SK-N-SH (cell line): ENCODE measurements at regions not wholly inside any gene's neighbourhood (a gene's known extent, or its start where the extent isn't known, plus 50 kb on each side); places are given as distances from the start of the nearest gene placed in this dataset.

Source experiments
- CTCF ChIA-PET: fragments of 300-600, 350-600 bp; formaldehyde crosslinking; extraction: SDS; loops from one replicate; lab custom pipeline; 2021; lab: Yijun Ruan, JAX
- POLR2A ChIA-PET: fragments of 350-600 bp; sonication (Branson Sonifier 250); formaldehyde crosslinking; extraction: SDS; loops from one replicate; lab custom pipeline; 2020; ENCODE audit warnings: antibody characterized with exemption, inconsistent platforms; lab: Yijun Ruan, JAX
- DNase-seq: peaks from one replicate; pipeline ENCODE4 v3.0.0; 2012
- H2AFZ ChIP-seq: fragments of 200-600 bp; sonication (generic); 2 replicates; pipeline ENCODE4 v1.8.1; 2016; ENCODE audit warnings: antibody characterized with exemption, mild to moderate bottlenecking, low read depth
- H3F3A ChIP-seq: fragments of 200-600 bp; sonication (generic); replicated peaks from 2 replicates; pipeline ENCODE3; 2016; ENCODE audit warnings: antibody characterized with exemption, mild to moderate bottlenecking; ENCODE audit not compliant: insufficient read depth
- H3K27ac ChIP-seq, 2 experiments: fragments of 200-500 bp in 1 of 2; fragments of 200-600 bp in 1 of 2; sonication (Bioruptor generic) in 1 of 2; sonication (generic), shearing (Covaris generic) in 1 of 2; 2 replicates each; pipeline versions ENCODE4 v1.5.1 to v1.6.1; 2014 to 2016; ENCODE audit warnings: low read depth in 2 of 2, inconsistent platforms in 1 of 2, low read length in 1 of 2, mild to moderate bottlenecking in 1 of 2, mixed read lengths in 1 of 2
- H3K27me3 ChIP-seq: fragments of 200-600 bp; sonication (generic), shearing (Covaris generic); 2 replicates; pipeline ENCODE4 v1.6.1; 2016; ENCODE audit warnings: mixed run types; ENCODE audit not compliant: insufficient read depth
- H3K36me3 ChIP-seq, 2 experiments: fragments of 200-500 bp in 1 of 2; fragments of 200-600 bp in 1 of 2; sonication (Bioruptor generic) in 1 of 2; sonication (generic) in 1 of 2; replicated peaks in 1 of 2; 2 replicates each; pipeline versions ENCODE3 to v1.5.1; 2014 to 2016; ENCODE audit warnings: low read length in 1 of 2, mild to moderate bottlenecking in 1 of 2; ENCODE audit not compliant: insufficient read depth in 2 of 2, control insufficient read depth in 1 of 2
- H3K4me1 ChIP-seq, 2 experiments: fragments of 200-500 bp in 1 of 2; fragments of 200-600 bp in 1 of 2; sonication (Bioruptor generic) in 1 of 2; sonication (generic), shearing (Covaris generic) in 1 of 2; 2 replicates each; pipeline versions ENCODE4 v1.5.1 to v1.6.1; 2014 to 2016; ENCODE audit warnings: low read depth in 1 of 2, low read length in 1 of 2, mixed run types in 1 of 2; ENCODE audit not compliant: insufficient read depth in 2 of 2, control insufficient read depth in 1 of 2
- H3K4me2 ChIP-seq: fragments of 200-600 bp; sonication (generic), shearing (Covaris generic); 2 replicates; pipeline ENCODE4 v1.6.1; 2017; ENCODE audit warnings: mixed run types
- H3K4me3 ChIP-seq, 2 experiments: fragments of 200-500 bp in 1 of 2; fragments of 200-600 bp in 1 of 2; sonication (Bioruptor generic) in 1 of 2; sonication (generic), shearing (Covaris generic) in 1 of 2; 2 replicates each; pipeline versions ENCODE4 v1.5.1 to v1.8.1; 2014 to 2016; ENCODE audit warnings: low read depth in 2 of 2, inconsistent platforms in 1 of 2, low read length in 1 of 2, mild to moderate bottlenecking in 1 of 2, mixed read lengths in 1 of 2, moderate library complexity in 1 of 2
- H3K79me2 ChIP-seq: fragments of 200-600 bp; sonication (generic); 2 replicates; pipeline ENCODE4 v1.8.1; 2017; ENCODE audit warnings: mild to moderate bottlenecking; ENCODE audit not compliant: insufficient read depth
- H3K9ac ChIP-seq: fragments of 200-600 bp; sonication (generic); 2 replicates; pipeline ENCODE4 v1.6.1; 2017; ENCODE audit warnings: mixed run types
- H3K9me2 ChIP-seq: fragments of 200-600 bp; sonication (generic); 2 replicates; pipeline ENCODE4 v1.6.1; 2017; ENCODE audit warnings: mixed run types
- H3K9me3 ChIP-seq: fragments of 200-600 bp; sonication (generic); 2 replicates; pipeline ENCODE4 v1.6.1; 2017; ENCODE audit warnings: mixed run types, mild to moderate bottlenecking, moderate library complexity
- H4K20me1 ChIP-seq: fragments of 200-600 bp; sonication (generic); 2 replicates; pipeline ENCODE4 v1.6.1; 2017; ENCODE audit warnings: mild to moderate bottlenecking, mixed run types; ENCODE audit not compliant: insufficient read depth
- CHD2 ChIP-seq: fragments of 150-350 bp; IDR thresholded peaks from 2 replicates; pipeline ENCODE4 v1.6.1; 2018; ENCODE audit warnings: low read length; ENCODE audit not compliant: partially characterized antibody
- ELF1 ChIP-seq: IDR thresholded peaks from 2 replicates; pipeline ENCODE4 v1.4.0; 2012
- EZH2phosphoT487 ChIP-seq: fragments of 200-600 bp; sonication (generic); IDR thresholded peaks from 2 replicates; pipeline ENCODE4 v1.6.1; 2017; ENCODE audit warnings: low read depth, mixed run types, mild to moderate bottlenecking, antibody characterized with exemption, moderate library complexity, borderline replicate concordance
- FOXJ3 ChIP-seq: sonication (generic); formaldehyde crosslinking; IDR thresholded peaks from 2 replicates; pipeline ENCODE4 v1.5.1; 2020; ENCODE audit warnings: mild to moderate bottlenecking, missing genetic modification reagents
- FOXM1 ChIP-seq: IDR thresholded peaks from 2 replicates; pipeline ENCODE4 v1.4.0; 2012; ENCODE audit warnings: low read depth, mild to moderate bottlenecking
- IRF3 ChIP-seq: fragments of 150-350 bp; IDR thresholded peaks from 2 replicates; pipeline ENCODE4 v1.6.1; 2016; ENCODE audit warnings: mild to moderate bottlenecking, low read depth, low read length
- JUND ChIP-seq: IDR thresholded peaks from 2 replicates; pipeline ENCODE4 v1.4.0; 2012
- MEF2A ChIP-seq: IDR thresholded peaks from 2 replicates; pipeline ENCODE4 v1.4.0; 2012; ENCODE audit warnings: low read depth, borderline replicate concordance
- MXI1 ChIP-seq: IDR thresholded peaks from 2 replicates; pipeline ENCODE4 v1.6.1; 2012; ENCODE audit warnings: mild to moderate bottlenecking, low read depth, low read length, improper control_type of control experiment
- NFIC ChIP-seq: IDR thresholded peaks from 2 replicates; pipeline ENCODE4 v1.4.0; 2012; ENCODE audit warnings: borderline replicate concordance
- NRF1 ChIP-seq: IDR thresholded peaks from 2 replicates; pipeline ENCODE4 v1.6.1; 2012; ENCODE audit warnings: low read depth, mild to moderate bottlenecking, low read length
- RAD21 ChIP-seq: IDR thresholded peaks from 2 replicates; pipeline ENCODE4 v1.6.1; 2012; ENCODE audit warnings: mild to moderate bottlenecking, low read length
- REST ChIP-seq: IDR thresholded peaks from 2 replicates; pipeline ENCODE4 v1.6.1; 2012; ENCODE audit warnings: mild to moderate bottlenecking, low read depth, low read length, moderate library complexity
- RXRA ChIP-seq: IDR thresholded peaks from 2 replicates; pipeline ENCODE4 v1.4.0; 2012; ENCODE audit warnings: low read depth, mild to moderate bottlenecking, borderline replicate concordance
- TAF1 ChIP-seq: IDR thresholded peaks from 2 replicates; pipeline ENCODE4 v1.6.1; 2012; ENCODE audit warnings: low read depth, mild to moderate bottlenecking, low read length, moderate library complexity, borderline replicate concordance
- TEAD4 ChIP-seq: IDR thresholded peaks from 2 replicates; pipeline ENCODE4 v1.4.0; 2012; ENCODE audit warnings: mild to moderate bottlenecking, borderline replicate concordance; ENCODE audit not compliant: insufficient read depth
- ZBTB33 ChIP-seq: IDR thresholded peaks from 2 replicates; pipeline ENCODE4 v1.4.0; 2012; ENCODE audit warnings: low read depth, borderline replicate concordance
- WGBS: methylation state at CpG from one replicate; pipeline ENCODE4 v1.1.6; 2017; ENCODE audit warnings: low lambda C conversion rate; 5-methylcytosine and 5-hydroxymethylcytosine counted together

DNA sequence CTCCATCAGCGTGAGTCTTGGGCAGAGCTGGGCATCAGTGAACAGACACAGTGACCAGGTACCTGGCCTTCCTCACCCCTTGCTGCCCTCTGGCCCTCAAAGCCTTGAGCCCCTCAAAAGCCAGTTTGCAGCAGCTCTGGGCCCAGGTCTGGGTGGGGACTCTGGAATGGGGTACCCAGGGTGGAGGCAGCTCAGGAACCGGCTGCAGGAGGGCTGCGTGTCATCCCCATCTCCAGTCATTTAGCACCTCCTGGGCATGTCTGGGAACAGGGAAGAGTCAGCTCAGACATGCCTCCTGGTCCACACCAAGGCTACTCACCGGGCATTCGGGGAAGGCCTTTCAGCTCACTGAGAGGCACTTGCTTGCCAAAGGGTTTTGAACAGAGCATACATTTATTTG is 503.3 kb downstream of the TCERG1L start:
- no peaks in the 10 kb centered on the region for H3K9me3 ChIP-seq
- H3K27me3 ChIP-seq, result no peaks in the 10 kb centered on the region
- H3K4me1 ChIP-seq, result no peaks in the 10 kb centered on the region
- ChIA-PET CTCF (no interaction called here), POLR2A (no interaction called here)
- WGBS, result 31% methylated on average over 5 of the region's 5 CpGs
- H3F3A ChIP-seq, result no peaks in the 10 kb centered on the region
- H3K36me3 ChIP-seq, result no peaks in the 10 kb centered on the region
- no peaks in the 10 kb centered on the region for H3K9me2 ChIP-seq
- no peak overlapping the region for H3K4me3 ChIP-seq
- H2AFZ ChIP-seq, result no peak overlapping the region
- no peak overlapping the region for H3K4me2 ChIP-seq
- DNase-seq, result no peak
- no peak overlapping the region for H3K9ac ChIP-seq
- H4K20me1 ChIP-seq, result no peaks in the 10 kb centered on the region
- H3K79me2 ChIP-seq, result no peaks in the 10 kb centered on the region
- no peak for TF ChIP-seq CHD2
- no peak overlapping the region for H3K27ac ChIP-seq

GRCh38 chr10:130808686-130809085 is 502.8 kb downstream of the TCERG1L start:
- Histone ChIP-seq H3F3A (no peaks in the 10 kb centered on the region), H3K36me3 (no peaks in the 10 kb centered on the region), H3K4me3 (no peak overlapping the region), H3K4me2 (no peak overlapping the region), H3K27me3 (no peaks in the 10 kb centered on the region), H3K9me2 (no peaks in the 10 kb centered on the region), H3K9me3 (no peaks in the 10 kb centered on the region), H2AFZ (no peak overlapping the region), H3K4me1 (no peaks in the 10 kb centered on the region), H4K20me1 (no peaks in the 10 kb centered on the region), H3K9ac (no peak overlapping the region), H3K79me2 (no peaks in the 10 kb centered on the region), H3K27ac (no peak overlapping the region)
- TF ChIP-seq ZBTB33 (no peak), TEAD4 (no peak), TAF1 (no peak), NRF1 (no peak), EZH2phosphoT487 (no peak), CHD2 (no peak), FOXJ3 (CRISPR knock-in tag) (no peak), FOXM1 (no peak), NFIC (no peak), RXRA (no peak), IRF3 (no peak), RAD21 (no peak), ELF1 (no peak), MXI1 (no peak), JUND (no peak), MEF2A (no peak), REST (no peak)
- WGBS, result 13% methylated on average over 4 of the region's 4 CpGs
- ChIA-PET POLR2A (no interaction called here), CTCF (no interaction called here)
- DNase-seq, result no peak
